H1 (cell line): ENCODE measurements at regions not wholly inside any gene's neighbourhood (a gene's known extent, or its start where the extent isn't known, plus 50 kb on each side); places are given as distances from the start of the nearest gene placed in this dataset.

Experiments used
- CTCF ChIA-PET: fragments of 300-600 bp; sonication (Branson Sonifier 250); formaldehyde crosslinking; loops from one replicate; lab custom pipeline; 2021; ENCODE audit not compliant: partially characterized antibody; lab: Charles Lee
- POLR2A ChIA-PET: fragments of 300-600 bp; sonication (Branson Sonifier 250); formaldehyde crosslinking; loops from one replicate; lab custom pipeline; 2021; ENCODE audit warnings: inconsistent platforms; ENCODE audit not compliant: partially characterized antibody; lab: Charles Lee
- DNase-seq, 2 experiments: peaks; one replicate each; pipeline versions ENCODE4 v3.0.0 to v3.0.0-alpha.2; 2010 to 2022; ENCODE audit warnings: low spot score in 2 of 2, low read depth in 1 of 2, mixed read lengths in 1 of 2
- FAIRE-seq: peaks from 2 replicates; lab custom pipeline; 2011; peaks lifted over from hg19 to GRCh38; lab: Jason Lieb, UNC
- H2AFZ ChIP-seq: 2 replicates; pipeline ENCODE4 v1.8.1; 2012; ENCODE audit warnings: low read length, inconsistent platforms
- H2AK5ac ChIP-seq: 2 replicates; pipeline ENCODE4 v1.6.1; 2013; ENCODE audit warnings: low read depth, low read length
- H2BK120ac ChIP-seq: replicated peaks from 2 replicates; pipeline ENCODE3; 2013; ENCODE audit warnings: low read depth, low read length, inconsistent platforms
- H2BK12ac ChIP-seq: 2 replicates; pipeline ENCODE4 v1.6.1; 2013; ENCODE audit warnings: low read depth, low read length
- H2BK15ac ChIP-seq: 2 replicates; pipeline ENCODE4 v1.6.1; 2013; ENCODE audit warnings: low read length
- H2BK20ac ChIP-seq: 2 replicates; pipeline ENCODE4 v1.6.1; 2013; ENCODE audit warnings: low read length
- H2BK5ac ChIP-seq: 2 replicates; pipeline ENCODE4 v1.6.1; 2013; ENCODE audit warnings: low read depth, low read length
- H3K14ac ChIP-seq: 2 replicates; pipeline ENCODE4 v1.6.1; 2013; ENCODE audit warnings: inconsistent platforms; ENCODE audit not compliant: insufficient read length
- H3K18ac ChIP-seq: 2 replicates; pipeline ENCODE4 v1.6.1; 2013; ENCODE audit warnings: low read length; ENCODE audit errors: extremely low read depth
- H3K23ac ChIP-seq: 2 replicates; pipeline ENCODE4 v1.6.1; 2013; ENCODE audit warnings: inconsistent platforms; ENCODE audit not compliant: insufficient read length
- H3K23me2 ChIP-seq: 2 replicates; pipeline ENCODE4 v1.6.1; 2013; ENCODE audit warnings: low read depth, low read length
- H3K27ac ChIP-seq: 2 replicates; pipeline ENCODE4 v1.6.1; 2011; ENCODE audit warnings: low read depth, low read length, inconsistent platforms
- H3K27me3 ChIP-seq, 4 experiments: replicated peaks in 1 of 4; 1 replicate in 1 of 4; 2 replicates in 3 of 4; pipeline versions ENCODE4 v1.6.1 to v1.8.1; 2011 to 2013; ENCODE audit warnings: low read length in 3 of 4, mild to moderate bottlenecking in 3 of 4, inconsistent platforms in 2 of 4, mixed read lengths in 2 of 4, moderate library complexity in 1 of 4; ENCODE audit not compliant: control insufficient read depth in 3 of 4, insufficient read depth in 3 of 4; ENCODE audit errors: extremely low read depth in 1 of 4
- H3K36me3 ChIP-seq, 4 experiments: 2 replicates each; pipeline versions ENCODE4 v1.6.1 to v1.8.1; 2011 to 2013; ENCODE audit warnings: mild to moderate bottlenecking in 4 of 4, low read length in 3 of 4, moderate library complexity in 2 of 4, control low read depth in 1 of 4, inconsistent platforms in 1 of 4; ENCODE audit not compliant: insufficient read depth in 4 of 4, control insufficient read depth in 2 of 4
- H3K4ac ChIP-seq: replicated peaks from 2 replicates; pipeline ENCODE3; 2013; ENCODE audit warnings: low read length, low read depth, mixed read lengths, inconsistent platforms; ENCODE audit not compliant: insufficient read length
- H3K4me1 ChIP-seq, 4 experiments: replicated peaks in 1 of 4; 1 replicate in 1 of 4; 2 replicates in 3 of 4; pipeline versions ENCODE4 v1.6.1 to v1.8.1; 2011 to 2013; ENCODE audit warnings: low read length in 3 of 4, inconsistent platforms in 2 of 4, mixed read lengths in 1 of 4; ENCODE audit not compliant: insufficient read depth in 4 of 4, control insufficient read depth in 3 of 4
- H3K4me2 ChIP-seq, 2 experiments: 2 replicates each; pipeline versions ENCODE4 v1.6.1 to v1.8.1; 2011 to 2013; ENCODE audit warnings: low read depth in 2 of 2, low read length in 2 of 2, control low read depth in 1 of 2, inconsistent platforms in 1 of 2, mild to moderate bottlenecking in 1 of 2; ENCODE audit not compliant: insufficient read depth in 1 of 2
- H3K4me3 ChIP-seq, 4 experiments: fragments of 200-600, 300-600 bp in 1 of 4; sonication (generic), shearing (Covaris generic), sonication (Bioruptor Twin) in 1 of 4; 2 replicates each; pipeline versions ENCODE4 v1.5.1 to v1.8.1; 2011 to 2016; ENCODE audit warnings: low read length in 4 of 4, low read depth in 3 of 4, control low read depth in 2 of 4, inconsistent platforms in 2 of 4, mild to moderate bottlenecking in 2 of 4, mixed read lengths in 1 of 4, moderate library complexity in 1 of 4; ENCODE audit not compliant: insufficient read depth in 2 of 4; ENCODE audit errors: extremely low read depth in 1 of 4
- H3K56ac ChIP-seq: replicated peaks from 2 replicates; pipeline ENCODE3; 2013; ENCODE audit warnings: low read depth, mild to moderate bottlenecking, mixed read lengths, low read length, inconsistent platforms; ENCODE audit not compliant: insufficient read length
- H3K79me1 ChIP-seq: 2 replicates; pipeline ENCODE4 v1.6.1; 2013; ENCODE audit warnings: low read depth, low read length, control low read depth
- H3K79me2 ChIP-seq, 2 experiments: 2 replicates each; pipeline versions ENCODE4 v1.6.1 to v1.8.1; 2012 to 2013; ENCODE audit warnings: low read length in 2 of 2, mild to moderate bottlenecking in 2 of 2, inconsistent platforms in 1 of 2; ENCODE audit not compliant: insufficient read depth in 2 of 2, control insufficient read depth in 1 of 2
- H3K9ac ChIP-seq, 4 experiments: replicated peaks in 1 of 4; 1 replicate in 1 of 4; 2 replicates in 3 of 4; pipeline versions ENCODE4 v1.6.1 to v1.8.1; 2011 to 2013; ENCODE audit warnings: low read depth in 3 of 4, low read length in 3 of 4, control low read depth in 2 of 4, mild to moderate bottlenecking in 2 of 4, moderate library complexity in 2 of 4, inconsistent platforms in 1 of 4; ENCODE audit errors: extremely low read depth in 1 of 4
- H3K9me3 ChIP-seq, 2 experiments: 2 replicates each; pipeline versions ENCODE4 v1.6.1 to v1.8.1; 2012 to 2013; ENCODE audit warnings: mild to moderate bottlenecking in 2 of 2, moderate library complexity in 2 of 2, control low read depth in 1 of 2, inconsistent platforms in 1 of 2, low read depth in 1 of 2, low read length in 1 of 2, mixed read lengths in 1 of 2; ENCODE audit not compliant: insufficient read depth in 2 of 2
- H4K20me1 ChIP-seq, 2 experiments: replicated peaks in 1 of 2; 2 replicates each; pipeline versions ENCODE3 to v1.8.1; 2011 to 2013; ENCODE audit warnings: inconsistent platforms in 2 of 2, low read length in 2 of 2, mild to moderate bottlenecking in 1 of 2; ENCODE audit not compliant: insufficient read depth in 2 of 2, control insufficient read depth in 1 of 2
- H4K5ac ChIP-seq: 2 replicates; pipeline ENCODE4 v1.6.1; 2013; ENCODE audit warnings: low read length, low read depth, mixed read lengths, inconsistent platforms; ENCODE audit not compliant: insufficient read length
- H4K8ac ChIP-seq: 2 replicates; pipeline ENCODE4 v1.8.0; 2013; ENCODE audit warnings: mild to moderate bottlenecking, moderate library complexity, low read length, inconsistent platforms; ENCODE audit not compliant: insufficient read depth; ENCODE audit errors: extremely low read depth
- H4K91ac ChIP-seq: replicated peaks from 2 replicates; pipeline ENCODE3; 2013; ENCODE audit warnings: low read length, mixed read lengths, inconsistent platforms; ENCODE audit not compliant: insufficient read length
- CBX8 ChIP-seq: fragments of 300-800, 300-1000 bp; sonication (generic); IDR thresholded peaks from 2 replicates; pipeline ENCODE4 v1.7.1; 2016; ENCODE audit warnings: low read depth, low read length, borderline replicate concordance
- CHD2 ChIP-seq: IDR thresholded peaks from 2 replicates; pipeline ENCODE4 v1.6.1; 2012; ENCODE audit warnings: low read length, improper control_type of control experiment
- MAFK ChIP-seq: IDR thresholded peaks from 2 replicates; pipeline ENCODE4 v1.6.1; 2012; ENCODE audit warnings: low read depth, mild to moderate bottlenecking, improper control_type of control experiment, low read length
- NANOG ChIP-seq: IDR thresholded peaks from 2 replicates; pipeline ENCODE4 v1.6.1; 2011; ENCODE audit warnings: low read length, low read depth, mild to moderate bottlenecking, inconsistent platforms; ENCODE audit not compliant: insufficient read depth, poor library complexity, severe bottlenecking
- RXRA ChIP-seq: IDR thresholded peaks from 2 replicates; pipeline ENCODE4 v1.6.1; 2011; ENCODE audit warnings: low read depth, mild to moderate bottlenecking, low read length, moderate library complexity; ENCODE audit not compliant: insufficient read depth
- TBP ChIP-seq: IDR thresholded peaks from 2 replicates; pipeline ENCODE4 v1.6.1; 2011; ENCODE audit warnings: low read depth, low read length, improper control_type of control experiment
- TCF12 ChIP-seq: IDR thresholded peaks from 2 replicates; pipeline ENCODE4 v1.6.1; 2011; ENCODE audit warnings: low read depth, mild to moderate bottlenecking, low read length
- WGBS, 2 experiments: shearing (Covaris generic) in 1 of 2; methylation state at CpG; one replicate each; pipeline versions ENCODE4 v1.1.6 to v1.1.7; 2013 to 2015; ENCODE audit warnings: low lambda C conversion rate in 2 of 2, mixed read lengths in 2 of 2, inconsistent platforms in 1 of 2, low coverage in 1 of 2, missing lambda C conversion rate in 1 of 2; ENCODE audit not compliant: insufficient replicate concordance in 2 of 2, insufficient coverage in 1 of 2, insufficient read length in 1 of 2; ENCODE audit errors: extremely low coverage in 1 of 2, missing lambda C conversion rate in 1 of 2; 5-methylcytosine and 5-hydroxymethylcytosine counted together
- TF ChIP-seq, protein P1 (sequence below): IDR thresholded peaks from 2 replicates; pipeline ENCODE4 v1.6.1; 2011; ENCODE audit warnings: low read length, improper control_type of control experiment

DNA sequence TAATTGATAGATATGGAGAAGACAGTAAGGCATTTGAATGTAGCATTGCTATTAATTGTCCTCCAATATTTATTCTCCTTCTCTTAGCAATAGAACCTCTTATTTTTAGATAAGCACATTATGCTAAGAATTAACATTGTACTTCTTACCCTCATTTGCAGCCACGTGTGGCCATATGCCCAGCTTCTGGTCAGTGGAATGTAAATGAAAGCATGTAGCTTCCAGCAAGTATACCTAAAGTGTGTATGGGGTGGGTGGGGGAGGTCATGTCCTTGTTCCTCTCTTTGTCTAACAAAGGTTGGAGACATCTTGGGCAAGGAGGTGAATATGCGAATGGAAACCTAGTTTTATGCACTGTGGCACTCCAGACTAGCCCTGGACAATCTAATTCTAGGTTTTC is 133.6 kb upstream of the HMCN1 start:
- H3K27me3 ChIP-seq = no peaks in the 10 kb centered on the region
- no peak overlapping the region for H3K9ac ChIP-seq
- no peak overlapping the region for H3K4me2 ChIP-seq
- no peak overlapping the region for H4K5ac ChIP-seq
- H4K20me1 ChIP-seq = no peaks in the 10 kb centered on the region
- no peak overlapping the region for H3K4ac ChIP-seq
- no peak overlapping the region for H2BK120ac ChIP-seq
- no peaks in the 10 kb centered on the region for H3K9me3 ChIP-seq
- H3K79me2 ChIP-seq = no peaks in the 10 kb centered on the region
- no peak overlapping the region for H4K8ac ChIP-seq
- no peak overlapping the region for H2AK5ac ChIP-seq
- H3K23ac ChIP-seq = no peak overlapping the region
- no peak overlapping the region for H2BK15ac ChIP-seq
- CTCF ChIA-PET = interaction anchor here (1.1 kb wide), 1 partner anchor 13 kb away, joined by 3 read pairs; no protein-coding TSS in a partner anchor
- H3K14ac ChIP-seq = no peak overlapping the region
- H3K4me3 ChIP-seq = no peak overlapping the region
- POLR2A ChIA-PET = no interaction called here
- no peak for TF ChIP-seq NANOG
- no peak for TF ChIP-seq CBX8
- no peak for TF ChIP-seq CHD2
- TF ChIP-seq MAFK = no peak
- TF ChIP-seq TCF12 = no peak
- no peak for TF ChIP-seq RXRA
- no peak for TF ChIP-seq TBP
- TF ChIP-seq, protein P1, sequence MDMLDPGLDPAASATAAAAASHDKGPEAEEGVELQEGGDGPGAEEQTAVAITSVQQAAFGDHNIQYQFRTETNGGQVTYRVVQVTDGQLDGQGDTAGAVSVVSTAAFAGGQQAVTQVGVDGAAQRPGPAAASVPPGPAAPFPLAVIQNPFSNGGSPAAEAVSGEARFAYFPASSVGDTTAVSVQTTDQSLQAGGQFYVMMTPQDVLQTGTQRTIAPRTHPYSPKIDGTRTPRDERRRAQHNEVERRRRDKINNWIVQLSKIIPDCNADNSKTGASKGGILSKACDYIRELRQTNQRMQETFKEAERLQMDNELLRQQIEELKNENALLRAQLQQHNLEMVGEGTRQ = no peak
- no peaks in the 10 kb centered on the region for H3K79me1 ChIP-seq
- H2AFZ ChIP-seq = no peak overlapping the region
- H3K56ac ChIP-seq = no peak overlapping the region
- H3K27ac ChIP-seq = no peak overlapping the region
- WGBS, 2 experiments = 71% methylated on average over 2 of the region's 2 CpGs; no CpG with 5 or more reads in 1 of the 2 experiments
- DNase-seq (no peak), FAIRE-seq (no peak)
- H2BK12ac ChIP-seq = no peak overlapping the region
- H2BK5ac ChIP-seq = no peak overlapping the region
- H4K91ac ChIP-seq = no peak overlapping the region
- no peaks in the 10 kb centered on the region for H3K23me2 ChIP-seq
- no peak overlapping the region for H3K18ac ChIP-seq
- no peaks in the 10 kb centered on the region for H3K36me3 ChIP-seq
- no peak overlapping the region for H2BK20ac ChIP-seq
- H3K4me1 ChIP-seq = no peaks in the 10 kb centered on the region
